IMR-90 (cell line): ENCODE measurements at regions not wholly inside any gene's neighbourhood (a gene's known extent, or its start where the extent isn't known, plus 50 kb on each side); places are given as distances from the start of the nearest gene placed in this dataset.

ENCODE experiments used
- ATAC-seq: fragments of 200-7000 bp; cut with Tn5 transposase; 2 replicates; pipeline ENCODE4 v1.9.1; 2020; ENCODE audit warnings: low read depth, mild to moderate bottlenecking, moderate library complexity
- BruUV-seq: library from RNA; stranded (reverse); fragments of 400-500 nt; replicated peaks from 2 replicates; lab custom pipeline; 2021; lab: Mats Ljungman, UMichigan
- CTCF ChIA-PET: fragments of 300-600 bp; formaldehyde crosslinking; extraction: SDS; loops from one replicate; lab custom pipeline; 2021; ENCODE audit warnings: antibody characterized with exemption; lab: Yijun Ruan, JAX
- POLR2A ChIA-PET: fragments of 300-600 bp; sonication (Branson Sonifier 250); formaldehyde crosslinking; loops from one replicate; lab custom pipeline; 2022; ENCODE audit warnings: antibody characterized with exemption; ENCODE audit not compliant: unreplicated experiment; lab: Charles Lee
- DNase-seq: peaks from one replicate; pipeline ENCODE4 v3.0.0; 2013
- H2AFZ ChIP-seq: replicated peaks from 2 replicates; pipeline ENCODE3; 2013; ENCODE audit warnings: low read length, mild to moderate bottlenecking; ENCODE audit not compliant: poor library complexity
- H2AK5ac ChIP-seq: 2 replicates; pipeline ENCODE4 v1.6.1; 2013; ENCODE audit warnings: low read depth, low read length, inconsistent platforms
- H2AK9ac ChIP-seq: replicated peaks from 2 replicates; pipeline ENCODE3; 2013; ENCODE audit warnings: mild to moderate bottlenecking, low read depth, low read length, moderate library complexity; ENCODE audit not compliant: poor library complexity
- H2BK120ac ChIP-seq: 2 replicates; pipeline ENCODE4 v1.6.1; 2013; ENCODE audit warnings: low read depth, low read length, inconsistent platforms
- H2BK15ac ChIP-seq: 3 replicates; pipeline ENCODE4 v1.6.1; 2013; ENCODE audit warnings: low read depth, low read length, inconsistent platforms
- H2BK20ac ChIP-seq: 2 replicates; pipeline ENCODE4 v1.6.1; 2013; ENCODE audit warnings: low read depth, mild to moderate bottlenecking, inconsistent platforms, low read length, moderate library complexity
- H2BK5ac ChIP-seq: 2 replicates; pipeline ENCODE4 v1.6.1; 2013; ENCODE audit warnings: mild to moderate bottlenecking, low read depth, low read length, inconsistent platforms; ENCODE audit not compliant: poor library complexity, severe bottlenecking
- H3K14ac ChIP-seq: replicated peaks from 2 replicates; pipeline ENCODE4 v1.6.1; 2013; ENCODE audit warnings: low read depth, low read length, inconsistent platforms
- H3K18ac ChIP-seq: 2 replicates; pipeline ENCODE4 v1.6.1; 2013; ENCODE audit warnings: low read depth, low read length, control low read depth
- H3K23ac ChIP-seq: 2 replicates; pipeline ENCODE4 v1.6.1; 2013; ENCODE audit warnings: low read depth, low read length, inconsistent platforms
- H3K27ac ChIP-seq: 2 replicates; pipeline ENCODE4 v1.5.1; 2013; ENCODE audit warnings: mild to moderate bottlenecking, control low read depth, low read length; ENCODE audit not compliant: insufficient read depth
- H3K27me3 ChIP-seq: 2 replicates; pipeline ENCODE4 v1.6.1; 2013; ENCODE audit warnings: low read length; ENCODE audit not compliant: control insufficient read depth, insufficient read depth
- H3K36me3 ChIP-seq: 2 replicates; pipeline ENCODE4 v1.6.1; 2013; ENCODE audit warnings: low read length, mixed read lengths; ENCODE audit not compliant: control insufficient read depth, insufficient read depth
- H3K4ac ChIP-seq: 2 replicates; pipeline ENCODE4 v1.6.1; 2013; ENCODE audit warnings: low read depth, low read length, inconsistent platforms
- H3K4me1 ChIP-seq: 2 replicates; pipeline ENCODE4 v1.6.1; 2013; ENCODE audit warnings: low read length, mixed read lengths; ENCODE audit not compliant: control insufficient read depth, insufficient read depth
- H3K4me2 ChIP-seq: 2 replicates; pipeline ENCODE4 v1.6.1; 2013; ENCODE audit warnings: low read depth, mild to moderate bottlenecking, control low read depth, low read length, moderate library complexity
- H3K4me3 ChIP-seq: 2 replicates; pipeline ENCODE4 v1.5.1; 2013; ENCODE audit warnings: low read depth, mild to moderate bottlenecking, control low read depth, low read length, moderate library complexity; ENCODE audit not compliant: insufficient read depth
- H3K56ac ChIP-seq: 2 replicates; pipeline ENCODE4 v1.6.1; 2013; ENCODE audit warnings: low read length, inconsistent platforms; ENCODE audit not compliant: insufficient read depth; ENCODE audit errors: extremely low read depth
- H3K79me1 ChIP-seq, 2 experiments: 2 replicates each; pipeline ENCODE4 v1.6.1; 2013; ENCODE audit warnings: low read length in 2 of 2, inconsistent platforms in 1 of 2, low read depth in 1 of 2
- H3K9ac ChIP-seq: 2 replicates; pipeline ENCODE4 v1.6.1; 2013; ENCODE audit warnings: low read depth, low read length, control low read depth
- H3K9me1 ChIP-seq: 2 replicates; pipeline ENCODE4 v1.6.1; 2013; ENCODE audit warnings: low read length, inconsistent platforms; ENCODE audit not compliant: insufficient read depth
- H3K9me3 ChIP-seq: 2 replicates; pipeline ENCODE4 v1.6.1; 2013; ENCODE audit warnings: low read length; ENCODE audit not compliant: control insufficient read depth, insufficient read depth
- H4K20me1 ChIP-seq: 2 replicates; pipeline ENCODE4 v1.6.1; 2013; ENCODE audit warnings: low read length, inconsistent platforms; ENCODE audit not compliant: insufficient read depth
- H4K5ac ChIP-seq: 2 replicates; pipeline ENCODE4 v1.6.1; 2013; ENCODE audit warnings: mild to moderate bottlenecking, low read depth, low read length, control low read depth
- H4K8ac ChIP-seq, 2 experiments: 2 replicates each; pipeline ENCODE4 v1.6.1; 2013; ENCODE audit warnings: low read depth in 2 of 2, low read length in 2 of 2, control low read depth in 1 of 2, inconsistent platforms in 1 of 2
- H4K91ac ChIP-seq: 2 replicates; pipeline ENCODE4 v1.6.1; 2013; ENCODE audit warnings: low read depth, low read length, inconsistent platforms; ENCODE audit not compliant: insufficient read depth
- CHD1 ChIP-seq: IDR thresholded peaks from 2 replicates; pipeline ENCODE4 v1.6.1; 2012; ENCODE audit warnings: low read depth, low read length, improper control_type of control experiment
- FOS ChIP-seq: fragments of 150-350 bp; IDR thresholded peaks from 2 replicates; pipeline ENCODE4 v1.6.1; 2016; ENCODE audit warnings: low read depth, low read length
- MAZ ChIP-seq: IDR thresholded peaks from 2 replicates; pipeline ENCODE4 v1.6.1; 2012; ENCODE audit warnings: low read depth, mild to moderate bottlenecking, low read length, improper control_type of control experiment, moderate library complexity, borderline replicate concordance
- MXI1 ChIP-seq: IDR thresholded peaks from 2 replicates; pipeline ENCODE4 v1.6.1; 2012; ENCODE audit warnings: low read depth, mild to moderate bottlenecking, low read length, moderate library complexity, borderline replicate concordance
- NFE2L2 ChIP-seq: fragments of 150-350 bp; IDR thresholded peaks from 2 replicates; pipeline ENCODE4 v1.6.1; 2016; ENCODE audit warnings: low read depth, mild to moderate bottlenecking, low read length
- POLR2A ChIP-seq: IDR thresholded peaks from 2 replicates; pipeline ENCODE4 v1.6.1; 2012; ENCODE audit warnings: mild to moderate bottlenecking, low read depth, low read length
- RAD21 ChIP-seq: IDR thresholded peaks from 2 replicates; pipeline ENCODE4 v1.6.1; 2012; ENCODE audit warnings: low read length, improper control_type of control experiment
- RFX5 ChIP-seq: IDR thresholded peaks from 2 replicates; pipeline ENCODE4 v1.8.0; 2012; ENCODE audit warnings: low read depth, mild to moderate bottlenecking, low read length, moderate library complexity
- WGBS, 2 experiments: methylation state at CpG; one replicate each; pipeline versions ENCODE4 v1.1.5 to v1.1.7; 2013; ENCODE audit warnings: missing lambda C conversion rate in 2 of 2; ENCODE audit not compliant: insufficient read length in 1 of 2; ENCODE audit errors: extremely low coverage in 2 of 2; 5-methylcytosine and 5-hydroxymethylcytosine counted together
- dilution Hi-C: fragments of 300-500 bp; cut with HindIII; formaldehyde crosslinking; loops from one replicate; pipeline ENCODE4 v1.14.3; 2018; ENCODE audit warnings: low sequenced_read_pairs; ENCODE audit not compliant: unreplicated experiment
- in situ Hi-C: fragments of 300-500 bp; cut with MboI; formaldehyde crosslinking; loops from 3 replicates; pipeline ENCODE4 v1.14.3; 2019; ENCODE audit warnings: low sequenced_read_pairs, inconsistent platforms, mixed read lengths
- intact Hi-C: fragments of 100-400 bp; cut with micrococcal nuclease; formaldehyde crosslinking; loops from 2 replicates; pipeline ENCODE4 v1.10.0; 2022
- TF ChIP-seq, protein P1 (sequence below): conservative IDR thresholded peaks from 2 replicates; pipeline ENCODE4 v1.5.1; 2012; ENCODE audit warnings: mild to moderate bottlenecking, low read depth, low read length, improper control_type of control experiment
- TF ChIP-seq, protein P2 (sequence below): fragments of 150-350 bp; IDR thresholded peaks from 2 replicates; pipeline ENCODE4 v1.6.1; 2016; ENCODE audit warnings: low read depth, mild to moderate bottlenecking, low read length, moderate library complexity, borderline replicate concordance
- TF ChIP-seq, protein P3 (sequence below): fragments of 150-350 bp; IDR thresholded peaks from 2 replicates; pipeline ENCODE4 v1.6.1; 2017; ENCODE audit warnings: mild to moderate bottlenecking, antibody characterized with exemption, low read length, low read depth

DNA sequence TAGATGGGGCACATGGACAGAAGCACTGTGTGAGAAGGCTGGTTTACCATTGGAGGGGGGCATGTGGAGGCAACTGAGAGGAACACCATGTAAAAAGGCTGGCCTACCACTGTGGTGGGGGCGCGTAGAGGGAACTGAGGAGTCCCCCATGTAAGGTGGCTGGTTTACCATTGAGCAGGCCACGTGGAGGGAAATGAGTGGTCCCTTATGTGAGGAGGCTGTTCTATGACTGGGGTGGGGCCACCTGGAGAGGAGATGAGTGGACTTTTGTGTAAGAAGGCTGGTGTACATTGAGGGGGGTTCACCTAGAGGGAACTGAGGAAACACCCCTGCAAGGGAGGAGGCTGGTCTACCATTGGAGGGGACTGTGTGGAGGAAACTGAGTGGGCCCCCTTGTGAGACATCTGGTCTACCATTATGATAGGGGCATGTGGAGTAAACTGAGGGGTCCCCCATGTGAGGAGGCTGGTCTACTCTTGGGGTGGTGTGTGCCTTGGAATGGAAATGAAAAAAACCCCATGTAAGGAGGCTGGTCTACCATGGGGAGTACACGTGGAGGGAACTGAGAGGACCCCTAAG is 156.9 kb downstream of the FBLN2 start:
- H2AK9ac ChIP-seq, result no peak overlapping the region

More for the DNA sequence above, 156.9 kb downstream of the FBLN2 start:
- Histone ChIP-seq H3K4ac (no peak overlapping the region), H3K23ac (no peak overlapping the region), H3K9me1 (no peaks in the 10 kb centered on the region), H3K27ac (no peak overlapping the region), H3K9me3 (peaks cover 10% of the 10 kb centered on the region; the same call in 1 of the 2 replicates), H2AK5ac (no peak overlapping the region), H3K4me3 (no peak overlapping the region), H4K91ac (no peak overlapping the region), H3K4me1 (no peaks in the 10 kb centered on the region), H2BK15ac (no peak overlapping the region), H2BK20ac (no peak overlapping the region), H3K56ac (no peak overlapping the region), H3K18ac (no peak overlapping the region), H3K14ac (no peak overlapping the region), H3K27me3 (no peaks in the 10 kb centered on the region), H3K79me1 (no peaks in the 10 kb centered on the region), H4K5ac (no peak overlapping the region), H2AFZ (no peak overlapping the region), H2BK5ac (no peak overlapping the region), H4K20me1 (no peaks in the 10 kb centered on the region), H4K8ac (no peak overlapping the region), H3K36me3 (no peaks in the 10 kb centered on the region), H3K4me2 (no peak overlapping the region), H2BK120ac (no peak overlapping the region), H3K9ac (no peak overlapping the region)
- no TSS peak for BruUV-seq
- ATAC-seq (no peak), DNase-seq (no peak)
- 38% methylated on average over 3 of the region's 4 CpGs; no CpG with 5 or more reads in 1 of the 2 experiments for WGBS, 2 experiments
- TF ChIP-seq MAZ (no peak), RFX5 (no peak), FOS (no peak), CHD1 (no peak), MXI1 (no peak), POLR2A (no peak), NFE2L2 (no peak), RAD21 (no peak)
- TF ChIP-seq, protein P1, sequence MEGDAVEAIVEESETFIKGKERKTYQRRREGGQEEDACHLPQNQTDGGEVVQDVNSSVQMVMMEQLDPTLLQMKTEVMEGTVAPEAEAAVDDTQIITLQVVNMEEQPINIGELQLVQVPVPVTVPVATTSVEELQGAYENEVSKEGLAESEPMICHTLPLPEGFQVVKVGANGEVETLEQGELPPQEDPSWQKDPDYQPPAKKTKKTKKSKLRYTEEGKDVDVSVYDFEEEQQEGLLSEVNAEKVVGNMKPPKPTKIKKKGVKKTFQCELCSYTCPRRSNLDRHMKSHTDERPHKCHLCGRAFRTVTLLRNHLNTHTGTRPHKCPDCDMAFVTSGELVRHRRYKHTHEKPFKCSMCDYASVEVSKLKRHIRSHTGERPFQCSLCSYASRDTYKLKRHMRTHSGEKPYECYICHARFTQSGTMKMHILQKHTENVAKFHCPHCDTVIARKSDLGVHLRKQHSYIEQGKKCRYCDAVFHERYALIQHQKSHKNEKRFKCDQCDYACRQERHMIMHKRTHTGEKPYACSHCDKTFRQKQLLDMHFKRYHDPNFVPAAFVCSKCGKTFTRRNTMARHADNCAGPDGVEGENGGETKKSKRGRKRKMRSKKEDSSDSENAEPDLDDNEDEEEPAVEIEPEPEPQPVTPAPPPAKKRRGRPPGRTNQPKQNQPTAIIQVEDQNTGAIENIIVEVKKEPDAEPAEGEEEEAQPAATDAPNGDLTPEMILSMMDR, result no peak
- TF ChIP-seq, protein P2, sequence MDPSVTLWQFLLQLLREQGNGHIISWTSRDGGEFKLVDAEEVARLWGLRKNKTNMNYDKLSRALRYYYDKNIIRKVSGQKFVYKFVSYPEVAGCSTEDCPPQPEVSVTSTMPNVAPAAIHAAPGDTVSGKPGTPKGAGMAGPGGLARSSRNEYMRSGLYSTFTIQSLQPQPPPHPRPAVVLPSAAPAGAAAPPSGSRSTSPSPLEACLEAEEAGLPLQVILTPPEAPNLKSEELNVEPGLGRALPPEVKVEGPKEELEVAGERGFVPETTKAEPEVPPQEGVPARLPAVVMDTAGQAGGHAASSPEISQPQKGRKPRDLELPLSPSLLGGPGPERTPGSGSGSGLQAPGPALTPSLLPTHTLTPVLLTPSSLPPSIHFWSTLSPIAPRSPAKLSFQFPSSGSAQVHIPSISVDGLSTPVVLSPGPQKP, result no peak
- TF ChIP-seq, protein P3, sequence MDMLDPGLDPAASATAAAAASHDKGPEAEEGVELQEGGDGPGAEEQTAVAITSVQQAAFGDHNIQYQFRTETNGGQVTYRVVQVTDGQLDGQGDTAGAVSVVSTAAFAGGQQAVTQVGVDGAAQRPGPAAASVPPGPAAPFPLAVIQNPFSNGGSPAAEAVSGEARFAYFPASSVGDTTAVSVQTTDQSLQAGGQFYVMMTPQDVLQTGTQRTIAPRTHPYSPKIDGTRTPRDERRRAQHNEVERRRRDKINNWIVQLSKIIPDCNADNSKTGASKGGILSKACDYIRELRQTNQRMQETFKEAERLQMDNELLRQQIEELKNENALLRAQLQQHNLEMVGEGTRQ, result no peak
- in situ Hi-C loops, result no loop called here
- CTCF ChIA-PET, result no interaction called here
- intact Hi-C loops, result no loop called here
- dilution Hi-C loops, result no loop called here
- POLR2A ChIA-PET, result no interaction called here
